HG03442 (cell line): ENCODE measurements at regions not wholly inside any gene's neighbourhood (a gene's known extent, or its start where the extent isn't known, plus 50 kb on each side); places are given as distances from the start of the nearest gene placed in this dataset.

Source experiments
- ATAC-seq: cut with Tn5 transposase; IDR thresholded peaks from one replicate; pipeline ENCODE4 v1.9.1; 2021; ENCODE audit warnings: mild to moderate bottlenecking, moderate library complexity; ENCODE audit not compliant: unreplicated experiment

DNA sequence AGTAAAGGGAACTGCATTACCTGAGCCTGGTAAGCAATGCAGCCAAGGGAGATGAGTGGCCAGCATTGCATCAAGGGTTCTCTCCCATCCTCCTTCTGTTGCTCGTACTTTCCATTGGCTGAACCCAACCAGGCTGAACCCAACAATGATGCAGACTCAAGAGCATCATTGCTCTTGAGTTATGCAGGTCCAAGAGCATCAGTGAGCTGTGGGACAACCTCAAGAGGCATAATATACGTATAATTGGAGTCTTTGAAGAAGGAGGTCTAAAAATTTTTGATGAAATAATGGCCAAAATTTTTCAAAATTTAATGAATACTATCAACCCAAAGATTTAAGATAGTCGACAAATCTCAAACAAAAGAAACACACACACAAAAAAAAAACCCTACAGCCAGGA lies 213.0 kb downstream of the RNF152 start:
- ATAC-seq: no peak

DNA sequence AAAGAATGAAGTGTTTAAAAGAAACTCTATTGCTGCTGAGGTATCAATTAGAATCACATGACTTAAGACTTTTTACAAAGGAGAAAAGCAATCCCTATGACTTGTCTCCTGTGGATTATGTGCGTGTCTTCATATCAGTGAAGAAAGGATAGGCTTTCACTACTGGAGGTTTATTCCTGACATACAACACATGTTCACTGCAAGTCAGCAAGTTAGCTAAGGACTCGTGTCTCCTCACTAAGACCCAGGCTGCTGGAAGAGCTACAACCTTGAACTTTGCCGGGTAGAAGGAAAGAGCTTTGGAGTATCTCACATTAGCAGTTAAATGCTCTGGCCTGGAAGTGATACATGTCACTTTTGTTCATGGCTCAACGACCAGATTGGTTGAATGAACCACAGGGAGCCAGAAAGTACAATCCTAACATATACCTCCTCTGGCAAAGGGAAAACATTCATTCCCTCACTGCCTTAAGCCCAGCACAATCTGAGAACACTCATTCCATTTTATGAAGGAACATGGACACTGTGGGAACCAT lies 215.3 kb downstream of the RNF152 start:
- ATAC-seq: no peak

DNA sequence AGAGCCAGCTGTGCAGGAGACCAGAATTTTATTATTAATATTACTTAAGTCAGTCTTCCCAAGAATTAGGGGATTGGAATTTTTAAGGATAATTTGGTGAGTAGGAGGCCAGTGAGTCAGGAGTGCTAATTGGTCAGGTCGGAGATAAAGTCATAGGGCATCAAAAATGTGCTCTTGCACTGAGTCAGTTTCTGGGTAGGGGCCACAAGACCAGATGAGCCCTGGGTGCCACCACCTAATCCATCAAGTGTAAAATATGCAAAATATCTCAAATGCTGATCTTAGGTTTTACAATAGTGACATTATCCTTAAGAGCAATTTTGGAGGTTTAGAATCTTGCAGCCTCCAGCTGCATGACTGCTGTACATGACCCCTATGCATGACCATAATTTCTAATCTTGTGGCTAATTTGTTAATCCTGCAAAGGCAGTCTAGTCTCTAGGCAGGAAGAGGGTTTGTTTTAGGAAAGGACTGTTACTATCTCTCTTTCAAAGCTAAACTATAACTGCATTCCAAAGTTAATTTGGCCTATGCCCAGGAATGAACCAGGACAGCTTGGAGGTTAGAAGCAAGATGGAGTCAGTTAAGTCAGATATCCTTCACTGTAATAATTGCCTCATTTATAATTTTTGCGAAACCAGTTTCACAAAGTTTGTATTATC lies 215.9 kb downstream of the RNF152 start:
- ATAC-seq: no peak

DNA sequence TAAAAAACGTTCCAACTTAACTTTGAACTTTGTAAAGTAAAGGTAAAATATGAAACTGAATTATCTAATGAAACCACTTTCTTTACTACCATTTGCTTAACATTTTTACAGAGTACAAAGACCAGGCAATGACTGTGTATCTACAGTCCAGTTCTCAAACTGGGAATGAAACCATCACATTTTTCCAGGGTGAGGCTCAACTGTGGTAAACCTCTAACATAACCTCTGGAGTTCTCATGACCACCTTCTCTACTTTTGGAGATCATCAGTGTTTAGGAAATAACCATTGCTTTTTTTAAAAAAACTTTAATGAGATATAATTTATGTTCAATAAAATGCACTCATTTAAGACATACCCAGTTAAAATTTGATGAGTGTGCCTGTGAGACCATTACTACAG lies 223.5 kb downstream of the RNF152 start:
- ATAC-seq: no peak

DNA sequence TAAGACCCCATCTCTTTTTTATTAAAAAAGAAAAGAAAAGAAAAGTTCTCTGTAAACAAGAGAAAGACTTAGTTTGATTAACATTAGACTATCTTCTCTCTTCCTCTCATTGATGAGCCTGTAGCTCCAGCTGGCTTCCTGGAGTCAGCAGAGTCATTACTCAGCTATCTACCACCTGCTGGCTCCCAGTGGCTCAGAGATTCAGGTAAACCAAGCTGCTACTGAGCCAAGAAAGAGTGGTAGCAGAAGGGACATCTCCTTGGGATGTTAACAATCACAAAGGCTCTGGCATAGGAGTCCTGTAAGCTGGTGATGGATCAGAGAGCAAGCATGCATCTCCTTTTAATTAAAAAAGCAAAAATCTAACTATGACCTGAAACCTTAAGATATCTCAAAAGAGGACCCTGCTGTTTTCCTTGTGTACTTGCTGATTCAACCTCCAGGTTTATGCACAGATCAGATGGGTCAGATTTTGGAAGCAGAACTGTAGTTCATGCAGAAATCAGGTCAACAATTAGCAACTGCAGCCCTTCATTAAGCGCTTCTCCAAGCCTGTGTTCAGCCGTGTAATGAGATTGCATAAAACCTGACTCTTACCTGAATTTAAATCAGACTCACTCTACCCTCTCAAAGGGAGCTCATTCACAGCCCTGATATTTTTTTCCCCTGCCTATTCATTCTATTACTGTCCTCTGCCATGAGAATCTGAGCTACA lies 225.8 kb downstream of the RNF152 start:
- no peak for ATAC-seq

DNA sequence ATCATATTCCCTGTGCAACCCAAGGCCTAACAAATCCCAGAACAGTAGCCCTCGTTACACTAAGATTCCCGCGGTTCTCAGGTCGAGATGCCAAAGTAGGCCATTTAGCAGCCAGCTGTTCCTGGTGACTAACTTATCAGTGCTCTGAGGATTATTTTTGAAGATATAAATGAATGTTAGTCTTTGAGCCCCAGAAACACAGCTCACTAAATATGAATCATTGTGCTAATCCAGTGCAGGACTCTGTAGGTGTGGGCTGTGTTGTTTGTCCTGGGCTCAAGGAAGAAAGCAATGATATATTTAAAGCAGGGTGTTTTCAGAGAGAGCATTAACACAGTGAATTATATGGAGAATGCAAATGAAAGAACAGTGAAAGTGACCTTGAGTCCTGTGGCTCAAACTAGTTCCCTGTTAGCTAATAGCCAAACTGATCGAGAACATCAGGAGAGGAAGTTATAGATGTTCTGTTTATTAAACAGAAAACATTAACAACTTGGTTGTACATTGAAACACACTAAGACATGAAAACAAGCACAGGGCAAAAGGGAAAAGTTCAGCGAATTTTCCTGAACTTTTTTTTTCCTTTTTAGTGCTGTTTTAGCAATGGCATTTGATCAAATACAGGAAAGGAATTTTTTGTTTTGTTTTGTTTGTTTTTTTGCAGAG lies 228.3 kb downstream of the RNF152 start:
- ATAC-seq: no peak

DNA sequence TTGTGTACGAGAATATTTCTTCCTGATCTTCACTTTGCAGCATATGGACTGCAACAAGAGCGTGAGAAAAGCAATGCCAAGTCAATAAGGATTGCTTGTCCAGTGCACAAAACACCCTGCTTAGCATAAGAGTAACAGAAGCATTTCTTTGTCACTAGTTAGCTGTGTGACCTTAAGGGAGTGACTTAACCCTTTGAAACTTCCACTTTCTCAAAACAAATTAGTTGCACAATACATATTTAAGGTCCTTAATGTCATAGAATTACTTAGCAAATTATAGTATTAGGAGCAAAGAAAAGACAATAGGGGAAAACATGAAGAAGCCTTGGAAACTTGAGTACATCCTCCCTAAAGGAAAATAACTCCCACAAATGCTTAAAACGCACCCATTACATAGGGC lies 230.1 kb downstream of the RNF152 start:
- no peak for ATAC-seq

DNA sequence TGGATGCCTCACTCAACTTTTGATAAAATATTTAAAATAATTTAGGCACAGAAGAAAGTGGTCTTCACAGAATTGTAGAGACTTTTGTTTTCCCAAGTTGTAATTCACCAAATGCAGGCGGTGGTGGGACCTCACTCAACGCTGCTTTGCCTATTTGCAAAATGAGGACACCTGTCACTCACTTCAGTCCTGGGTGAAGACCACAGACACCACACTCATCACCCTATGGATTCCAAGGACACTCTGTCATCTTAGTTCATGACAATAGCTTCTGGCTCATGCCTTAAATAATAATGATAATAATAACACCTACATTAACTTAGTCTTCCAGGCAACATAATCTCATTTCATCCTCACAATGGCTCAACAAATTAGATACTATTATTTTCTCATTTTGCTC lies 234.4 kb downstream of the RNF152 start:
- no peak for ATAC-seq

DNA sequence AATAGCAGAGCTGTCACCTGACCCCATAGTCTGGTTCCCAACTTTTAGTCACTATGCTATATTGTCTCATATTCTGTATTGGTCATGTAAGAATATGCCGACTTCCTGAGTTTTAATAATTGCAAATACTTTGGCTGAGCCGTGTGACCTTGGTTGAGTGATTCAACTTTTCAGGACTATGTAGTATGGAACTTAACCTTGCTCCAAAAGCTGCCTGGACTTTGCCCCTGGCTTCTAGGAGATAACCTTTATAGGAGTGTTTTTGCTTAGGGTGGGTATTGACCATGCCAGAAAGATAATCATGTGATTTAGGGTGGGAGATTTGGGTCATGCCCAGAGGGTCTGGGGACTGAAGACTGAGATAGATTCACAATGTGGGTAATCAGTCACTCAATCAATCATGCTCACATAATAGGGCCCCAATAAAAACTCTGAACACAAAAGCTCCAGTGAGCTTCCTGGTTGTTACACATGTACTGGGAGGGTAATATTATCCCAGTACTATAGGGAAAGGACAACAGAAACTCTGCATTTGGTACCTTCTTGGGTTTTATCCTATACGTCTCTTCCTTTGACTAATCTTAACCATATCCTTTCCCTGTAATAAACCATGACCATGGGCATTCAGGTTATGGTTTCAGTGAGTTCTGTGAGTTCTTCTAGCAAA lies 235.6 kb downstream of the RNF152 start:
- ATAC-seq: no peak

DNA sequence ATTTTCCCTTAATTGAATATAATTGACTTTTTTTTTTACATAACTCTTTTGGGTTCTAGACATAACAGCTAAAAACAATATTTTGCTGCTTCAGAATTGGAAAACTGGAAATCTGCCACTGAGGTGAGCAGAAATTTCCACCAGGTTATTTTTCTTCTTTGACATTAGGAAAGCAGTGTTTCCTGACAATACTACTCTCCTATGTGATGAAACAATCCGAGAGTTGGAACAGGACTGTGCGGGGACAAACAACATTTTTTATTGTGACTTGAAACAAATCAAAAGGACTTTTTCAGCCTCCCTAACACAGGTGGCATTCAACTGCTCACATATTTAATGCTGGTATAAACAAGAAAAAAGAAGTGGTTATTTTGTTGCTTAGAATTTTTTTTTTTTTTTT lies 237.2 kb downstream of the RNF152 start:
- ATAC-seq: no peak

DNA sequence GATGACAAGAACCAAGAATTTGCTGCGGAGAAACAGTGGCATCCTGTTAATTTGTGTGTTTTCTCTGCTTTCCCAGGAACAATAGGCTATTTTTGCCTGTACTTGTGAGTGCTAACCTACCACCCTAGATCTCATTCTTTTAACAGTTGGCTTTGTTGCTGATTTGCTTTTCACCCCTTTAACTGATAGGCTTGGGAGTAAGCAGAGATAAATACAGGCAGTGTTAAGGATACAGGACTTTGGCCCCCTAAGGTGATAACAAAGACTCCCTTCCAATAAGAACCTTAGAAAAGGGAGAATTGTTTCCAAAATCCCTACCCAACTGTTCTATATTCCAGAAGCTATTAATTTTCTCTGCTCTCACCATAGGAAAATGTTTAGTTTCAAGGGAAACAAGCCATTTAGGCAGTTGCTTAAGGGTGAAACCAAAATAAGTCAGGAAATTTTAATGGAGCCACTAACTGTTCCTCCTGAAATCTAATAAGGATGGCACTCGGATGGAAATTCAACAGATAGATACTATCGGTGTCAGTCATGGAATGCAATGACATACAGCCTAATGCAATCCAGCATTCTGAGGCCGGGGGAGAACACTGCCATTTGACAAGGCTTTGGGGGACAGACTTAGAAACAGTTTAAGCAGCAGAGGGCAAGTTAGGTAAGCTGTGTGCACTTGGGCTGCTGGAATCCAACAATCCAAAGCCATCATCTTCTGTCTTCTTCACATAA lies 238.8 kb downstream of the RNF152 start:
- ATAC-seq: no peak

DNA sequence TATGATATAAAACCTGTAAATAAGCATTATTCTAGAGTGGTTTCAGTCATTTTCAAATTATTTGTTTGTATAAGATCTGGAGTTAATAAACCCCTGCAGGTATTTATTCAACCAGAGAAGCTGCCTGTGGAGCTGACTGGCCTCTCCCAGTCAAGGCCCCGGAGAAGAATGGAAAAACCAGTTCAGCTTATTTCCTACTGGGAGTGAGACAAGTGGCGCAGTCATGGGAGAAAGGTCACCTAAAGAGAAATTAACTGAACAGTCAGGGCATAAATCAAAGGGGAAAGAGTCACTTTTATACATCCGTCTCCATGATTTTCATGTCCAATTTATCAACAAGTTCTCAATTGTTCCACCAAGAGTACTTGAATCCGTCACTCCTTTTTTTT lies 240.9 kb downstream of the RNF152 start:
- no peak for ATAC-seq

DNA sequence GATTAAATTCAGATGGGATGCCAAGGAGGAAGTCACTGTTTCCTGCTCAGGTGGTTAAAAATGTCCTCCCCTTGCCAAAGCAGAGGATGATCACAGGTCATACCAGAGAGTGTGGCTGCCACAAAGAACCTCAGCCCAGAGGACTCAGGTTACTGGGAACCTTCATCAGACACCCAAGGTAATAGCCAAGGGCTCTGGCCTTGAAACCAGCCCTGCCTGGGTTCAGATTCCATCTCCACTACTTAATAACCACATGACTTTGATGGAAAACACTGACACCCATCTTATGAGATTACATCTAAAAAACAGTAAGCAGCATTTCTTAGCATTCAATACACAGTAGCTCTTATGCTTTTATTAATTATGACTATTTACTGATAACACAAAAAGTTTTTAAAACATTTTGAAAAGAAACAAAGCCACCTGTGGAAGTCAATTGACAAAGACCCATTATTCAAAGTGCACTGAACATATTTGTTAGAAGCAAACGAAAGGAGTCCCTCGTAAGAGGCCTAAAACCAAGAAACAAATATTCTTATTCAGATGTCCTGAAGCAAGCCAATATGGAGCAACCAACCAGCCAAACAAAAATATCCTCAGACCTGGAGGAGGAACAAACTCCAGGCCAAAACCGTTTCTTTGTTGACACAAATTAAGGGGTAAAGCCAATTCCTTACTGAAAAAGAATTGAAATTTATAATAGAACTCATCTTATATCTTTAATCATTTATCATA lies 241.5 kb downstream of the RNF152 start:
- no peak for ATAC-seq

DNA sequence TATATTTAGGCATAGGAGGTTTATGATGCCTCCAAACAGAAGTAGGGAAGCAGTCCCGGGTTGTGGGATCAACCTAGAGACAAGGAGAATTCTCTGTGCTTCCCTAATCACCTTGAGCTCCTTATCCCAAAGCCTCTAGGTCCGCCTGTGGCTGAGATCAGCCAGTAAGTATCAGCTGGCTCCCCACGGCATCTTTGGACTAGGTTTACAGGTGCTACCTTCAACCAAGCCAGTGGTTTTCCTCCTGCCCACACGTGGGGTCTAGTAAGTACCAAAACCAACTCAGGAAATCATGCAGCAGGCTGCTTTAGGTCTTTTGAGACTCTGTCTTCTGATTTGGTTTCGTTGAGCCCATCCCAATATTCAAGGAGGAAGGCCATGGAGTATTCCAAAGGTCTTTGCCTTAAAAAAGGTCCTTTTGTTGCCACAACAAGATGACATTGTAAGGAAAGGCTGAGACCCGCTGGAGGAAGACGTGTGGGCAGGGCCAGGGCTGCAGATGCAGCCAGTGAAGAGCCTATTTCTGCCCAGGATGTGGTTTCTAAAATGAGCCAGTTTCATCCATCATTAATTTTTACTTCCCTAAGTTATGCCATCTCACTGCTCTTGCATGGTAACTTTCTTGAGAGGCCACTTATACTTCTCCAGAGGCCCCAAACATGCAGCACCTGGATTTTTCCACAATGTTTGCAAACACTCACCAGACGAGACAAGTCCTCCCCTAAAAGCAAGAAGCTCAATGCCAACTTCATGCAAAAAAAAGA lies 248.7 kb downstream of the RNF152 start:
- no peak for ATAC-seq

DNA sequence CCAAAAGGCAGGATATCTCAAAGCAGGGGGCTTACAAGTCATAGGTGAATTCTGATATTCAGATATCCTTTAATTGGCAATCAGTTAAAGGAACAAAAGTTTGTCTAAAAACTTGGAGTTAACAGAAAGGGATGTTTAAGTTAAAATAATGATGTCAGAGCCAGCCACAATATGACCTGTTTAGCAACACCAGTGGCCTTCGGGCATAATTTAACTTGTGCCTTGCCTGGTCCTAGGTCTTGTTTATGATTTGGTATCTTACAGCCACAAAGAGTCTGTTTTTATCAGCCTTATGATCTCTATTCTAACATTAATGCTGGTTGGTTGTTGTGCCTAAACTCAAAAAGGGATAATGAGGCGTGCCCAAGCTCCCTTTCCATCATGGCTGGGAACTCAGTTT lies 252.9 kb downstream of the RNF152 start:
- ATAC-seq: no peak

DNA sequence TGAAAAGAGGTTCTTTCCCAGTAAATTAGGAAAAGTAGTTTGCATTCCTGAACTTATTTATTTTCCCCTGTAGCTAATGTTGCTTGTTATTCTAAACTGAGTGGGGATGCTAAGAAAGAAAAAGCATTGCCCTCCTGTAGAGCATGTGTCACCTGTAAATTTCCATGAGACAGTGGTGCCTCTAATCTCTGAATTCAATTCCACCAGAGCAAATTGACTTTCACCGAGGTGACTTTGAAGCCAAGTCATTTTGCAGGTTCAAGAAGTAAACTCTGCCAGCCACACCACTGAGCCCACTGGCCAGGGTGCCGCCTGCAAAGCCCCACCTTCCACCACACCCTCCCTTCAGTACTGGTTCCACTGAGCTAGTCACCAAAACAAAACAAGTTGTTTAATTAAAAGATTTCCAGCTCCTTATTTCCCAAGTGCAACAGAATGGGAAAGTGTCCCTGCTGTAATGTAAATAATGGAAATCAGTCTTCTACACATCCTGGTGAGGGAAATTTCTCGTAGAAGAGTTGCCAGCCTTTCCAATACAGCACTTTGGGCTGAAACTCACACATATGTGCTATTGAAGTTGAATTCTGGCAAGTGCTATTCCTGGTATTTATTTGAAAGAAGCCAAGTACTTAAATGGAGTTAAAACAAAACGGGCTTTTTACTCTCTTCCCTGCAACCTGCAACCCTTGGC lies 254.8 kb downstream of the RNF152 start:
- no peak for ATAC-seq

DNA sequence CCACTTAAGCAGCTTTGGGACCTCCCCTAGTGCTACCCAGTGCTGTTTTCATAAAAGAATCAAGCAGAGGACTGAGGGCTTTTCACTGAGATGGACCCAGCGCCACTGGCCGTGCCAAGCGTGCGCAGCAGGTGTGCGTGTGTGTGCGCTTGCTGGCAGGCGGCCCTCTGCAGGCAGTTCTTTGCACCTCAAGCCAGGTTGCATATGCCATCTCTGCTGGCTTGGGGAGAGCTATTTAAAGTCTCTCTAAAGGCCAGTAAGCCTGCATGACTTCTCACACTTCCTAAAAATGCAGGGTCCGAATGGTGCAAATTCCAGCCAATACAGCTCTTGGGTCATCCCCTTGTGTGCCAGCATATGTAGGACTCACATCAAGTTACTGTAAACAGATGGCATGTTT lies 255.5 kb downstream of the RNF152 start:
- no peak for ATAC-seq

DNA sequence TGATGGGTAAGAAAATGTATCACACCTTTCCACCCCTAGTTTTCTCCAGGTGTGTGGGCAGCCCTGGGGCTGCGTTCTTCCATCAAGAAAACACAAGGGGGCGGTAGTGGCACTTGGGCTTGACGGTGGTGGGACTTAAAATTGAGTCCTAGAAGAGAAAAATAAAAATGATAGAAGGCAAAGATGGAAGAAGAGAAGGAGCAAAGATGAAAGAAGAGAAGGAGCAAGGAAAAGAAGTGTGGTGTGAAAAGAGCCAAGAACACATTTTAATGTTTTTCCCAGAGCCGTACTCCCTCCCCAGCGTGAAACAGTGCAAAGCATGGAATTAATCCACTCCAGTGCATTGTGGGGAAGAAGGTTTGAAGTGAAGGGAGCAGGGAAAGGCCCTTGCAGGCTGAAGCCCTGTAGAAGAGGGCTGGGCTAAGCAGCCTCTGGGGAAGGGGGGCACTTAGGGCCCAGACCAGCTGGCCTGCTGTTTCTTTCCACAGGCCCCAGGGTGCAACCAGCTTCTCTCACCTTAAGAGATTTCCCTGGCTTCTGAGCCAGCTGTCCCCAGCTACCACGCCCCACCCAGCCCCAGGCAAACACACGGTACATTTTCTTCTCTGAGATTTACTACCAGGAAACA lies 256.8 kb downstream of the RNF152 start:
- ATAC-seq: peak; percentile 45
